ENCODE measurements at regions not wholly inside any gene's neighbourhood (a gene's known extent, or its start where the extent isn't known, plus 50 kb on each side); places are given as distances from the start of the nearest gene placed in this dataset.
"Not testable (repeated sequence)": the region's sequence is repeated elsewhere in the genome, so short reads cannot be mapped to it uniquely, and the experiment has no call there.

- ATAC-seq = not testable (repeated sequence)
These were observed 226.8 kb upstream of the GLRA2 start for GRCh38 chrX:14302561-14302960.

GRCh38 chrX:14300376-14300775 is 229.0 kb upstream of the GLRA2 start:
- no peak for ATAC-seq
- no peak for TF ChIP-seq OSR1 (CRISPR knock-in tag; IDR thresholded peaks at IDR 0.05)
- no peak for TF ChIP-seq CSDC2 (CRISPR knock-in tag; IDR thresholded peaks at IDR 0.05)
- no peak for TF ChIP-seq SNAI2 (CRISPR knock-in tag; IDR thresholded peaks at IDR 0.05)
- TF ChIP-seq ZNF70 (CRISPR knock-in tag; IDR thresholded peaks at IDR 0.05) = no peak
- no peak for TF ChIP-seq RARB (CRISPR knock-in tag; IDR thresholded peaks at IDR 0.05)
- no peak for TF ChIP-seq ARNTL (CRISPR knock-in tag; IDR thresholded peaks at IDR 0.05; ENCODE audit: borderline replicate concordance, low read depth)

GRCh38 chrX:14295426-14295825 is 233.9 kb upstream of the GLRA2 start:
- ATAC-seq = no peak
- TF ChIP-seq OSR1 (CRISPR knock-in tag; IDR thresholded peaks at IDR 0.05) (no peak), RARB (CRISPR knock-in tag; IDR thresholded peaks at IDR 0.05) (no peak), GLIS3 (CRISPR knock-in tag; IDR thresholded peaks at IDR 0.05) (no peak), CSDC2 (CRISPR knock-in tag; IDR thresholded peaks at IDR 0.05) (no peak), TSHZ2 (CRISPR knock-in tag; IDR thresholded peaks at IDR 0.05) (no peak), TOX (CRISPR knock-in tag; IDR thresholded peaks at IDR 0.05; ENCODE audit: borderline replicate concordance) (no peak), PATZ1 (CRISPR knock-in tag; IDR thresholded peaks at IDR 0.05; ENCODE audit: borderline replicate concordance) (no peak), SNAI2 (CRISPR knock-in tag; IDR thresholded peaks at IDR 0.05) (no peak), PPARA (CRISPR knock-in tag; IDR thresholded peaks at IDR 0.05; ENCODE audit: borderline replicate concordance) (no peak), ISL1 (CRISPR knock-in tag; IDR thresholded peaks at IDR 0.05) (no peak), CREB5 (CRISPR knock-in tag; IDR thresholded peaks at IDR 0.05; ENCODE audit: low read depth) (no peak), ZC3H10 (CRISPR knock-in tag; IDR thresholded peaks at IDR 0.05) (no peak), ZNF565 (CRISPR knock-in tag; conservative IDR thresholded peaks at IDR 0.05; ENCODE audit: low read depth) (no peak), ZNF70 (CRISPR knock-in tag; IDR thresholded peaks at IDR 0.05) (no peak), ZNF8 (CRISPR knock-in tag; IDR thresholded peaks at IDR 0.05) (no peak), ARNTL (CRISPR knock-in tag; IDR thresholded peaks at IDR 0.05; ENCODE audit: borderline replicate concordance, low read depth) (no peak), CSRNP3 (CRISPR knock-in tag; IDR thresholded peaks at IDR 0.05) (no peak), BACH2 (CRISPR knock-in tag; IDR thresholded peaks at IDR 0.05; ENCODE audit: borderline replicate concordance) (no peak), ESRRG (CRISPR knock-in tag; IDR thresholded peaks at IDR 0.05) (no peak), ZFP30 (CRISPR knock-in tag; IDR thresholded peaks at IDR 0.05) (no peak)

GRCh38 chrX:14291666-14292500 is 237.5 kb upstream of the GLRA2 start:
- ATAC-seq = no peak
- no peak for TF ChIP-seq PATZ1 (CRISPR knock-in tag; IDR thresholded peaks at IDR 0.05; ENCODE audit: borderline replicate concordance)
- no peak for TF ChIP-seq PPARA (CRISPR knock-in tag; IDR thresholded peaks at IDR 0.05; ENCODE audit: borderline replicate concordance)
- TF ChIP-seq OSR1 (CRISPR knock-in tag; IDR thresholded peaks at IDR 0.05) = no peak
- TF ChIP-seq TCF4 (CRISPR knock-in tag; IDR thresholded peaks at IDR 0.05; ENCODE audit: borderline replicate concordance) = no peak
- TF ChIP-seq CSDC2 (CRISPR knock-in tag; IDR thresholded peaks at IDR 0.05) = no peak
- TF ChIP-seq ZNF8 (CRISPR knock-in tag; IDR thresholded peaks at IDR 0.05) = no peak
- TF ChIP-seq BACH2 (CRISPR knock-in tag; IDR thresholded peaks at IDR 0.05; ENCODE audit: borderline replicate concordance) = no peak
- TF ChIP-seq TOX (CRISPR knock-in tag; IDR thresholded peaks at IDR 0.05; ENCODE audit: borderline replicate concordance) = no peak
- no peak for TF ChIP-seq SNAI2 (CRISPR knock-in tag; IDR thresholded peaks at IDR 0.05)
- no peak for TF ChIP-seq ZFP30 (CRISPR knock-in tag; IDR thresholded peaks at IDR 0.05)
- no peak for TF ChIP-seq ARNTL (CRISPR knock-in tag; IDR thresholded peaks at IDR 0.05; ENCODE audit: borderline replicate concordance, low read depth)
- TF ChIP-seq ZC3H10 (CRISPR knock-in tag; IDR thresholded peaks at IDR 0.05) = no peak
- no peak for TF ChIP-seq RARB (CRISPR knock-in tag; IDR thresholded peaks at IDR 0.05)
- no peak for TF ChIP-seq POU6F1 (CRISPR knock-in tag; IDR thresholded peaks at IDR 0.05; ENCODE audit: borderline replicate concordance, low read depth)
